A673 (cell line): ENCODE measurements at regions not wholly inside any gene's neighbourhood (a gene's known extent, or its start where the extent isn't known, plus 50 kb on each side); places are given as distances from the start of the nearest gene placed in this dataset.

ENCODE experiments used
- BruUV-seq: library from RNA; stranded (reverse); fragments of 400-500 nt; replicated peaks from 2 replicates; lab custom pipeline; 2021; lab: Mats Ljungman, UMichigan
- CTCF ChIA-PET: fragments of 300-600 bp; sonication (Branson Sonifier 250); formaldehyde crosslinking; loops from one replicate; lab custom pipeline; 2022; ENCODE audit warnings: antibody characterized with exemption; lab: Charles Lee
- POLR2A ChIA-PET: fragments of 300-600 bp; sonication (Branson Sonifier 250); formaldehyde crosslinking; loops from one replicate; lab custom pipeline; 2022; ENCODE audit warnings: antibody characterized with exemption; ENCODE audit not compliant: low non-redundant PET; lab: Charles Lee
- DNase-seq: peaks from one replicate; pipeline ENCODE4 v3.0.0-alpha.2; 2015; ENCODE audit warnings: low spot score
- H3K27ac ChIP-seq: fragments of 200-600 bp; sonication (generic); 2 replicates; pipeline ENCODE4 v1.5.1; 2016; ENCODE audit warnings: mixed run types, low read depth, mild to moderate bottlenecking, mixed read lengths, antibody characterized with exemption, low read length; ENCODE audit not compliant: poor library complexity, severe bottlenecking
- H3K27me3 ChIP-seq: fragments of 200-600 bp; sonication (generic); replicated peaks from 2 replicates; pipeline ENCODE4 v1.6.1; 2017; ENCODE audit warnings: mixed run types, low read depth, mild to moderate bottlenecking, mixed read lengths, antibody characterized with exemption, low read length; ENCODE audit not compliant: insufficient read depth, poor library complexity
- H3K36me3 ChIP-seq: fragments of 200-600 bp; sonication (generic); 2 replicates; pipeline ENCODE4 v1.6.1; 2016; ENCODE audit warnings: mixed run types, mild to moderate bottlenecking, mixed read lengths, antibody characterized with exemption, low read length; ENCODE audit not compliant: insufficient read depth, poor library complexity, severe bottlenecking
- H3K4me1 ChIP-seq: fragments of 200-600 bp; sonication (generic); 2 replicates; pipeline ENCODE4 v1.6.1; 2017; ENCODE audit warnings: mixed run types, mild to moderate bottlenecking, mixed read lengths, antibody characterized with exemption, low read length; ENCODE audit not compliant: insufficient read depth, poor library complexity, severe bottlenecking
- H3K4me3 ChIP-seq: fragments of 200-600 bp; sonication (generic); 2 replicates; pipeline ENCODE4 v1.5.1; 2016; ENCODE audit warnings: low read depth, mixed run types, mild to moderate bottlenecking, mixed read lengths, low read length; ENCODE audit not compliant: poor library complexity, severe bottlenecking
- H3K9me3 ChIP-seq: fragments of 200-600 bp; sonication (generic); 2 replicates; pipeline ENCODE4 v1.6.1; 2016; ENCODE audit warnings: mixed run types, low read depth, mild to moderate bottlenecking, mixed read lengths, antibody characterized with exemption, low read length; ENCODE audit not compliant: poor library complexity, severe bottlenecking
- CTCF ChIP-seq: fragments of 300-800, 200-600 bp; sonication (generic); conservative IDR thresholded peaks from 2 replicates; pipeline ENCODE4 v1.5.1; 2017; ENCODE audit warnings: low read depth, mild to moderate bottlenecking, antibody characterized with exemption, low read length, moderate library complexity, mixed read lengths
- EZH2 ChIP-seq: fragments of 200-600 bp; sonication (generic); IDR thresholded peaks from 2 replicates; pipeline ENCODE4 v1.6.1; 2017; ENCODE audit warnings: borderline replicate concordance, low read depth, mild to moderate bottlenecking, mixed read lengths, antibody characterized with exemption, low read length; ENCODE audit not compliant: poor library complexity, severe bottlenecking
- intact Hi-C: fragments of 100-400 bp; cut with micrococcal nuclease; formaldehyde crosslinking; loops from one replicate; pipeline ENCODE4 v1.10.0; 2022; ENCODE audit not compliant: unreplicated experiment

DNA sequence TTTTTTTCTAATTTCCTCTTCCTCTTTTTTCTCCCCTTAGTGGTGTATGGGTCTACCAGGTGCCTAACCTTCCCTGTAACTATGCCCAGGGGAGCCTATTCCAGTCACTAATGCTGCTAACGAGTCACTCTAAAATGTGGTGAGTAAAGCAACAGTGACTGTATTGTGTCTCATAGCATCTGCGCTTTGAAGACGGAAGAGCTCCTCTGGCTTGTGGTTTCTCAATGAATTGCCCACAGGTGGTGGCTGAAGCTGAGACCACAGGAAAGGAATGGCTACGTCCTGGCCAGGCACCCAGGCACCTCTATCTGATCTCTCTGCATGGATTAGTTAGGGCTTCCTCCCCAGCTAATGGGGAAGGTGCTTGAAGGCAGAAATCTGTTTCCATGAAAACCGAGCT lies 763.5 kb upstream of the FRG1 start:
- CTCF ChIA-PET, result no interaction called here
- TF ChIP-seq CTCF, result no peak
- TF ChIP-seq EZH2, result no peak
- intact Hi-C loops, result no loop called here
- Histone ChIP-seq H3K4me3 (no peak overlapping the region), H3K36me3 (no peaks in the 10 kb centered on the region), H3K9me3 (no peaks in the 10 kb centered on the region), H3K27ac (no peak overlapping the region), H3K4me1 (no peaks in the 10 kb centered on the region), H3K27me3 (peaks cover 63% of the 10 kb centered on the region)
- POLR2A ChIA-PET, result no interaction called here
- DNase-seq, result no peak
- no TSS peak for BruUV-seq

DNA sequence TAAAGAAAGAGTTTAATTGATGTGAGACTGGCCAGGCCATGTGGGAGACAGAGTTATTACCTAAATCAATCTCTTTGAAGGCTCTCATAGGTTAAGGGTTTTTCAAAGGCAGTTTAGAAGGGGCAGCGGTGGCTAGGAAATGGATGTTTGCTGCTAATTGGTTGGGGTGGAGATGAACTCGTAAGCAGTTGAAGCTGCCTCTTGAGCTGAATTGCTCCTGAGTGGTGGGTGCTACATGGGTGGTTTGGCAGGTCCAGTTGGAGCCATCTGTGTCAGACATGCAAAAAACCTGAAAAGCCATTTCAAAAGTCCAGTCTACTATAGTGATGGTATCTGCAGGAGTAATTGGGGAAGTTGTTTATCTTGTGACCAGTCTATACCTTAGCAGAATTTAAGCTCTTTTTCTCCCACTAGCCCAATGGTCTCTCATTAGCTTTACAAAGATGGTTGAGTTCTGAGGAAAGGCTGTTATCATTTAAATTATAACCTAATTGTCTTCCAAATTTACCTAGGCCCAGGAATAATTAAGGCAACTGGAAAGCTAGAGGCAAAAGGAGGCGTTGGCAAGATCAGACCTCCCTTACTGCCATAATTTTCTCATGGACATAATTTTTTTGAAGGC lies 762.4 kb upstream of the FRG1 start:
- BruUV-seq, result no TSS peak
- CTCF ChIA-PET, result no interaction called here
- Histone ChIP-seq H3K27ac (no peak overlapping the region), H3K4me3 (no peak overlapping the region), H3K36me3 (no peaks in the 10 kb centered on the region), H3K27me3 (peaks cover 62% of the 10 kb centered on the region), H3K4me1 (no peaks in the 10 kb centered on the region), H3K9me3 (no peaks in the 10 kb centered on the region)
- intact Hi-C loops, result no loop called here
- POLR2A ChIA-PET, result no interaction called here
- DNase-seq, result no peak
- TF ChIP-seq CTCF (no peak), EZH2 (no peak)

GRCh38 chr4:189185810-189186432 lies 754.8 kb upstream of the FRG1 start:
- BruUV-seq, result no TSS peak
- H3K27ac ChIP-seq, result no peak overlapping the region
- CTCF ChIA-PET, result no interaction called here

More at GRCh38 chr4:189185810-189186432, 754.8 kb upstream of the FRG1 start:
- Histone ChIP-seq H3K9me3 (no peaks in the 10 kb centered on the region), H3K36me3 (no peaks in the 10 kb centered on the region), H3K4me1 (no peaks in the 10 kb centered on the region), H3K4me3 (no peak overlapping the region), H3K27me3 (peaks cover 58% of the 10 kb centered on the region)
- intact Hi-C loops, result no loop called here
- no peak for DNase-seq
- no peak for TF ChIP-seq CTCF
- no peak for TF ChIP-seq EZH2
- POLR2A ChIA-PET, result no interaction called here
